Mesenchymal stem cell (in vitro differentiated cells and primary cell): ENCODE measurements at regions not wholly inside any gene's neighbourhood (a gene's known extent, or its start where the extent isn't known, plus 50 kb on each side); places are given as distances from the start of the nearest gene placed in this dataset.
A peak's percentile ranks its signal among the peaks of the same experiment; 100 is the strongest.

ENCODE experiments used
- DNase-seq: peaks from one replicate; pipeline ENCODE4 v3.0.0-alpha.2; 2013
- H2AFZ ChIP-seq: one replicate; pipeline ENCODE4 v1.6.1; 2013; ENCODE audit warnings: low read depth, mild to moderate bottlenecking, control low read depth, inconsistent platforms, low read length, moderate library complexity
- H2AK5ac ChIP-seq: 2 replicates; pipeline ENCODE4 v1.6.1; 2013; ENCODE audit warnings: low read length, moderate library complexity, mild to moderate bottlenecking, inconsistent platforms; ENCODE audit not compliant: severe bottlenecking
- H2BK120ac ChIP-seq: one replicate; pipeline ENCODE4 v1.6.1; 2013; ENCODE audit warnings: low read depth, mild to moderate bottlenecking, inconsistent platforms, low read length, moderate library complexity
- H2BK12ac ChIP-seq, 2 experiments: one replicate each; pipeline ENCODE4 v1.6.1; 2013; ENCODE audit warnings: inconsistent platforms in 2 of 2, low read length in 2 of 2, mild to moderate bottlenecking in 2 of 2, moderate library complexity in 2 of 2, control low read depth in 1 of 2
- H2BK15ac ChIP-seq: one replicate; pipeline ENCODE4 v1.6.1; 2013; ENCODE audit warnings: mild to moderate bottlenecking, low read depth, inconsistent platforms; ENCODE audit not compliant: poor library complexity, severe bottlenecking
- H2BK5ac ChIP-seq: 2 replicates; pipeline ENCODE4 v1.6.1; 2013; ENCODE audit warnings: low read depth, mild to moderate bottlenecking, low read length, control low read depth, inconsistent platforms; ENCODE audit not compliant: poor library complexity, severe bottlenecking
- H3K14ac ChIP-seq, 2 experiments: one replicate each; pipeline ENCODE4 v1.6.1; 2013; ENCODE audit warnings: inconsistent platforms in 2 of 2, low read length in 2 of 2, control low read depth in 1 of 2, mild to moderate bottlenecking in 1 of 2, moderate library complexity in 1 of 2
- H3K18ac ChIP-seq, 2 experiments: one replicate each; pipeline ENCODE4 v1.6.1; 2013; ENCODE audit warnings: inconsistent platforms in 2 of 2, low read length in 2 of 2, control low read depth in 1 of 2, low read depth in 1 of 2, mild to moderate bottlenecking in 1 of 2
- H3K23ac ChIP-seq, 2 experiments: one replicate each; pipeline ENCODE4 v1.6.1; 2013; ENCODE audit warnings: inconsistent platforms in 2 of 2, low read length in 2 of 2, mild to moderate bottlenecking in 2 of 2, moderate library complexity in 2 of 2, control low read depth in 1 of 2
- H3K27ac ChIP-seq: 2 replicates; pipeline ENCODE4 v1.5.1; 2013; ENCODE audit warnings: mild to moderate bottlenecking, moderate library complexity, low read length, control low read depth, inconsistent platforms; ENCODE audit not compliant: poor library complexity, severe bottlenecking
- H3K27me3 ChIP-seq, 2 experiments: 2 replicates each; pipeline versions ENCODE4 v1.6.1 to v1.7.0; 2013; ENCODE audit warnings: low read length in 2 of 2, mild to moderate bottlenecking in 2 of 2, moderate library complexity in 2 of 2, control low read depth in 1 of 2, inconsistent platforms in 1 of 2; ENCODE audit not compliant: control insufficient read depth in 1 of 2, insufficient read depth in 1 of 2
- H3K36me3 ChIP-seq, 2 experiments: 2 replicates each; pipeline versions ENCODE4 v1.6.1 to v1.7.0; 2013; ENCODE audit warnings: low read length in 2 of 2, control low read depth in 1 of 2, inconsistent platforms in 1 of 2, low read depth in 1 of 2, mild to moderate bottlenecking in 1 of 2; ENCODE audit not compliant: insufficient read depth in 2 of 2, control insufficient read depth in 1 of 2
- H3K4ac ChIP-seq, 2 experiments: one replicate each; pipeline ENCODE4 v1.6.1; 2013; ENCODE audit warnings: inconsistent platforms in 2 of 2, low read length in 2 of 2, mild to moderate bottlenecking in 2 of 2, moderate library complexity in 2 of 2, control low read depth in 1 of 2, low read depth in 1 of 2
- H3K4me1 ChIP-seq: 2 replicates; pipeline ENCODE4 v1.6.1; 2013; ENCODE audit warnings: low read depth, low read length, control low read depth; ENCODE audit not compliant: control insufficient read depth, insufficient read depth
- H3K4me2 ChIP-seq: 2 replicates; pipeline ENCODE4 v1.6.1; 2013; ENCODE audit warnings: low read length, mild to moderate bottlenecking, inconsistent platforms; ENCODE audit not compliant: poor library complexity, severe bottlenecking
- H3K4me3 ChIP-seq, 2 experiments: 2 replicates each; pipeline versions ENCODE4 v1.5.1 to v1.7.0; 2013; ENCODE audit warnings: low read length in 2 of 2, mild to moderate bottlenecking in 2 of 2, control low read depth in 1 of 2, low read depth in 1 of 2; ENCODE audit not compliant: insufficient read depth in 1 of 2
- H3K79me1 ChIP-seq: replicated peaks from 2 replicates; pipeline ENCODE4 v1.6.1; 2013; ENCODE audit warnings: mild to moderate bottlenecking, control low read depth, low read length, inconsistent platforms; ENCODE audit not compliant: poor library complexity, severe bottlenecking
- H3K9ac ChIP-seq: 2 replicates; pipeline ENCODE4 v1.7.0; 2013; ENCODE audit warnings: mild to moderate bottlenecking, low read length, moderate library complexity
- H3K9me3 ChIP-seq: 2 replicates; pipeline ENCODE4 v1.7.0; 2013; ENCODE audit warnings: mild to moderate bottlenecking, low read length; ENCODE audit not compliant: control insufficient read depth
- H4K8ac ChIP-seq: one replicate; pipeline ENCODE4 v1.6.1; 2013; ENCODE audit warnings: inconsistent platforms, mild to moderate bottlenecking, low read length, moderate library complexity
- H4K91ac ChIP-seq: one replicate; pipeline ENCODE4 v1.6.1; 2013; ENCODE audit warnings: mild to moderate bottlenecking, low read length, inconsistent platforms
- WGBS: methylation state at CpG from one replicate; pipeline ENCODE4 v1.1.7; 2013; ENCODE audit warnings: mixed read lengths; 5-methylcytosine and 5-hydroxymethylcytosine counted together

DNA sequence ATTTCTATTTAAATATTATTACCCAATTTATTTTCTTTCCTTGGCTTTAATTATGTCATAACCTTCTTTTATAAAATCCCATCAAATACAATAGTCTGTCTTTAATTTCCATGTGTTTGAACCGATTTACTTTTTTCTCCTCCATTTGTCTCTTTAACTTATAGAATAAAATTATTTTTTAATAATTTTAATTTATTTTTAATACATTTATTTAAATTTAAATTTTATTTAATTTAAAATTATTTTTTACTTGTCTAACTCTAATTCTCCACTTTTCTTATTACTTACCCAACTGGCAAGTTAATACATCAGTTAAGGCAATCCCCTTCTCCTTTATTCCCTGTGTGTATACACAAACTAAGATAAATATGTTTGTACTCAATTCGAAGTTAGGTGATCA lies 817.6 kb upstream of the NR2F2 start:
- no peak overlapping the region for H3K4me3 ChIP-seq
- H3K4ac ChIP-seq = no peak overlapping the region
- H3K27me3 ChIP-seq = no peaks in the 10 kb centered on the region
- H3K14ac ChIP-seq = no peak overlapping the region
- no peak overlapping the region for H3K9ac ChIP-seq
- H3K23ac ChIP-seq = no peak overlapping the region
- H2BK120ac ChIP-seq = no peak overlapping the region
- no peaks in the 10 kb centered on the region for H3K4me1 ChIP-seq
- DNase-seq = no peak
- no peak overlapping the region for H2AFZ ChIP-seq
- H3K79me1 ChIP-seq = no peaks in the 10 kb centered on the region
- H3K18ac ChIP-seq = no peak overlapping the region
- no peaks in the 10 kb centered on the region for H3K36me3 ChIP-seq
- H2AK5ac ChIP-seq = no peak overlapping the region
- no peak overlapping the region for H2BK15ac ChIP-seq
- H4K91ac ChIP-seq = no peak overlapping the region
- WGBS = no CpG with 5 or more reads among the region's 2 CpGs
- no peak overlapping the region for H3K4me2 ChIP-seq
- no peak overlapping the region for H2BK5ac ChIP-seq
- no peaks in the 10 kb centered on the region for H3K9me3 ChIP-seq
- H3K27ac ChIP-seq = no peak overlapping the region
- H4K8ac ChIP-seq = no peak overlapping the region
- no peak overlapping the region for H2BK12ac ChIP-seq

- Histone ChIP-seq H3K4ac (no peak overlapping the region), H2BK5ac (no peak overlapping the region), H3K27me3 (no peaks in the 10 kb centered on the region), H3K4me2 (no peak overlapping the region), H3K14ac (no peak overlapping the region), H3K4me1 (no peaks in the 10 kb centered on the region), H2BK120ac (no peak overlapping the region), H4K8ac (no peak overlapping the region), H4K91ac (no peak overlapping the region), H3K18ac (no peak overlapping the region), H3K4me3 (no peak overlapping the region), H3K9me3 (no peaks in the 10 kb centered on the region), H2AK5ac (no peak overlapping the region), H2BK15ac (no peak overlapping the region), H3K27ac (no peak overlapping the region), H3K36me3 (no peaks in the 10 kb centered on the region), H2BK12ac (no peak overlapping the region), H2AFZ (no peak overlapping the region), H3K79me1 (no peaks in the 10 kb centered on the region), H3K9ac (no peak overlapping the region), H3K23ac (no peak overlapping the region)
- WGBS = 96% methylated on average over 8 of the region's 11 CpGs
- DNase-seq = no peak
Measured at GRCh38 chr15:95519887-95520286, 810.6 kb upstream of the NR2F2 start.

DNA sequence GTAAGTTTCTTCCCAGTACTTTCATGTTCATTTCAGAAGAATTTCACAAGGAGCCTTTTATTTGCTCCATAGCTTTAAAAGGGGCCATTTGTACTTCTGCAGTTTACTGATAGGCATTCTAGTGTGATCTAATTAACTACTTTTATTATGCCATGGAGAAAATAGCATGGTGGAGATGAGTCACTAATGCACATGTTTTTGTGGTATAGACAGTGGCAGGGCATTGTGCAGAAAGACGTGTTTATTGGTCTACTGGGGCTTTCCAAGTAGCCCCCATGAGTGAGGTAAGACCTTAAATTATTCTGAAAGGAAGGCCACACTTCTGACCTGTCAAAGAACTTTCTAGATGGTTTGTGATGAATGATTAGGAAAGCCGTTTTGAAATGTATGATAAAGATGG lies 810.0 kb upstream of the NR2F2 start:
- Histone ChIP-seq H3K79me1 (no peaks in the 10 kb centered on the region), H3K18ac (no peak overlapping the region), H3K9ac (no peak overlapping the region), H3K9me3 (no peaks in the 10 kb centered on the region), H3K23ac (no peak overlapping the region), H4K8ac (no peak overlapping the region), H3K4ac (no peak overlapping the region), H3K36me3 (no peaks in the 10 kb centered on the region), H2BK5ac (no peak overlapping the region), H4K91ac (no peak overlapping the region), H3K27ac (no peak overlapping the region), H3K4me3 (no peak overlapping the region), H3K27me3 (no peaks in the 10 kb centered on the region), H2BK12ac (no peak overlapping the region), H3K4me1 (no peaks in the 10 kb centered on the region), H2AFZ (no peak overlapping the region), H2AK5ac (no peak overlapping the region), H2BK120ac (no peak overlapping the region), H3K14ac (no peak overlapping the region), H3K4me2 (no peak overlapping the region), H2BK15ac (no peak overlapping the region)
- peak; percentile 35 for DNase-seq
- WGBS = 20% methylated on average over 2 of the region's 2 CpGs

DNA sequence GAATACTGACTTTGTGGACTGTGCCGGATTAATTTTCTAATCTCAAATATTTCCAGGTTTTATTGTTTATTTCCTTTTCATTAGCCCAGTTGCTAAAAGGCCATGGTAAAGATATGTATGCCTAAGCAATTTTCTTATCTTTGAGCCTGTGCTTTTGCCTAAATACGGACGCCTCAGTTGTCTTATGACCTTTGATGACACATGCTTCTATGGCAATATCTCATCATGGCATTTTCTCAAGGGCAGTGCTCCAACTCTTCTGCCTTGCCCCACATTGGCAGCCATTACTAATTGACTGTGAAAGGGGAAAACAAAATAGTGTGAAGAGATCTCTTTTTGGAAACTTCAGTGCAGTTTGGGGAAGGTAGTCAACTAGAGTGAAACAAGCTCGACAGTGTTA lies 809.6 kb upstream of the NR2F2 start:
- no peak overlapping the region for H4K91ac ChIP-seq
- WGBS = 82% methylated on average over 3 of the region's 4 CpGs
- H2BK12ac ChIP-seq = no peak overlapping the region
- H2AFZ ChIP-seq = no peak overlapping the region
- H3K4me3 ChIP-seq = no peak overlapping the region
- H4K8ac ChIP-seq = no peak overlapping the region
- H3K27ac ChIP-seq = no peak overlapping the region
- H2BK15ac ChIP-seq = no peak overlapping the region
- no peak for DNase-seq
- H3K23ac ChIP-seq = no peak overlapping the region
- H3K4ac ChIP-seq = no peak overlapping the region
- H3K14ac ChIP-seq = no peak overlapping the region
- no peak overlapping the region for H2AK5ac ChIP-seq
- peak overlapping the region; percentile 69 for H2BK5ac ChIP-seq
- no peaks in the 10 kb centered on the region for H3K27me3 ChIP-seq
- H3K4me2 ChIP-seq = no peak overlapping the region
- H3K36me3 ChIP-seq = no peaks in the 10 kb centered on the region
- no peak overlapping the region for H2BK120ac ChIP-seq
- H3K9ac ChIP-seq = no peak overlapping the region
- H3K18ac ChIP-seq = no peak overlapping the region
- H3K79me1 ChIP-seq = no peaks in the 10 kb centered on the region
- H3K9me3 ChIP-seq = no peaks in the 10 kb centered on the region
- H3K4me1 ChIP-seq = no peaks in the 10 kb centered on the region
